Mucosa of rectum (tissue), 2 donors: ENCODE measurements at regions not wholly inside any gene's neighbourhood (a gene's known extent, or its start where the extent isn't known, plus 50 kb on each side); places are given as distances from the start of the nearest gene placed in this dataset.
"Not testable (repeated sequence)": the region's sequence is repeated elsewhere in the genome, so short reads cannot be mapped to it uniquely, and the experiment has no call there.

Source experiments
- H3K27ac ChIP-seq, 2 donors: one replicate each; pipeline ENCODE4 v1.7.0; 2013; ENCODE audit warnings: inconsistent platforms in 2 of 2, low read depth in 2 of 2, low read length in 2 of 2
- H3K27me3 ChIP-seq, 2 donors: one replicate each; pipeline ENCODE4 v1.7.0; 2013; ENCODE audit warnings: low read length in 2 of 2; ENCODE audit not compliant: control insufficient read depth in 2 of 2, insufficient read depth in 2 of 2
- H3K36me3 ChIP-seq, 2 donors: one replicate each; pipeline ENCODE4 v1.7.0; 2013; ENCODE audit warnings: low read length in 2 of 2; ENCODE audit not compliant: control insufficient read depth in 2 of 2, insufficient read depth in 2 of 2
- H3K4me1 ChIP-seq, 2 donors: one replicate each; pipeline ENCODE4 v1.7.0; 2013; ENCODE audit warnings: low read length in 2 of 2, mild to moderate bottlenecking in 1 of 2; ENCODE audit not compliant: control insufficient read depth in 2 of 2, insufficient read depth in 2 of 2
- H3K4me3 ChIP-seq, 2 donors: one replicate each; pipeline ENCODE4 v1.7.0; 2013; ENCODE audit warnings: low read length in 2 of 2
- H3K9ac ChIP-seq, 2 donors: one replicate each; pipeline ENCODE4 v1.7.0; 2013; ENCODE audit warnings: low read length in 2 of 2, low read depth in 1 of 2, mild to moderate bottlenecking in 1 of 2
- H3K9me3 ChIP-seq, 2 donors: one replicate each; pipeline ENCODE4 v1.7.0; 2013; ENCODE audit warnings: low read length in 2 of 2; ENCODE audit not compliant: control insufficient read depth in 2 of 2
- donor health status: healthy.
- donor health status: Normal muscosa, but diverticular disease.

- no peak overlapping the region for H3K9ac ChIP-seq
- no peaks in the 10 kb centered on the region for H3K36me3 ChIP-seq
- no peaks in the 10 kb centered on the region for H3K9me3 ChIP-seq
- peaks cover 0 to 3% of the 10 kb centered on the region in 2 donors for H3K4me1 ChIP-seq
- no peak overlapping the region for H3K27ac ChIP-seq
- no peak overlapping the region for H3K4me3 ChIP-seq
- no peaks in the 10 kb centered on the region for H3K27me3 ChIP-seq
Observed at GRCh38 chr5:157963244-157963643, 104.3 kb upstream of the CLINT1 start.

DNA sequence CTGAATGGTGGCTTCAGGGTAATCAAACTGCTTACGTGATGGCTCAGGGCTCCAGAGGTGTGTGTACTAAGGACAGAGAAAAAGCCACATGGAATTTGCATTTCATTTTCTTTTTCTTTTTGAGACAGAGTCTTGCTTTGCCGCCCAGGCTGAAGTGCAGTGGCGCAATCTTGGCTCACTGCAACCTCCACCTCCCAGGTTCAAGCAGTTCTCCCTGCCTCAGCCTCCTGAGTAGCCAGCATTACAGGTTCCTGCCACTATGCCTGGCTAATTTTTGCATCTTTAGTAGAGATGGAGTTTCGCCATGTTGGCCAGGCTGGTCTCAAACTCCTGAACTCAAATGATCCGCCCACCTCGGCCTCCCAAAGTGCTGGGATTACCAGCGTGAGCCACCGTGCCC is 103.7 kb upstream of the CLINT1 start:
- H3K27me3 ChIP-seq, H3K9ac ChIP-seq, H3K9me3 ChIP-seq, H3K36me3 ChIP-seq, H3K4me3 ChIP-seq, H3K27ac ChIP-seq, H3K4me1 ChIP-seq: not testable (repeated sequence)

DNA sequence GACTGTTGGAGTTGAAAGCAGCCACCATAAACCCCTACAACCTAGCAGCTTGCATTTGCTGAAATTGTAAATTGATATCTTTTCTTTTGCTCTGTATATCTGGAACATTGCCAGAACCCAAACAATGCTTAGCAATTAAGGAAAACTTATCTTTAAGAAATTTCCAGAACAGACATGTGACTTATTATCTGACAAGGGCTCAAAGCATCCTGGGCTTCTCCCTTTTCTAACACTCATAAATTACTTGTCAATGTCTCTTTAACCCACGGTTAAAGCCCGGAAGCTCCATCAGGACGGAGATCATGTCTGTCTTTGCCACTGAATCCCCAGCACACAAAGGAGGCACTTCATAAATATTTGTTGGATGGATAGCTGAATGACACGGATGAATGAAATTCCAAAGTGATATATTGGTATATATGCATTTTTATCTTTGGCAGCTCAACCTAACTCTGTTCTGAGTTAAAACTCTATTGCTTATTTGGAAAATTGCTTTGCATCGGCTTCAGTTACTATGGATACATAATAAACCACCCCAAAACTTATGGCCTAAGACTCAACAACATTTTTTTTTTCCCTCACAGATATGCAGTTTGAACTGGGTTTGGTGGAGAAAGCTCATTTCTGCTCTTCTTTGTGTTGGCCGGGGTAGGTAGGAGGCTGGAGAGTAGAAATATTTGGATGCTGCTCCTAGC is 103.1 kb upstream of the CLINT1 start:
- H3K27ac ChIP-seq = no peak overlapping the region
- H3K4me3 ChIP-seq = no peak overlapping the region
- H3K27me3 ChIP-seq = no peaks in the 10 kb centered on the region
- no peaks in the 10 kb centered on the region for H3K9me3 ChIP-seq
- H3K36me3 ChIP-seq = no peaks in the 10 kb centered on the region
- H3K4me1 ChIP-seq = peaks cover 0 to 3% of the 10 kb centered on the region in 2 donors
- no peak overlapping the region for H3K9ac ChIP-seq

- H3K27me3 ChIP-seq = no peaks in the 10 kb centered on the region
- no peak overlapping the region for H3K4me3 ChIP-seq
- H3K9me3 ChIP-seq = no peaks in the 10 kb centered on the region
- peaks cover 0 to 3% of the 10 kb centered on the region in 2 donors for H3K4me1 ChIP-seq
- no peak overlapping the region for H3K27ac ChIP-seq
- no peak overlapping the region for H3K9ac ChIP-seq
- H3K36me3 ChIP-seq = no peaks in the 10 kb centered on the region
Observed at GRCh38 chr5:157961176-157961575, 102.2 kb upstream of the CLINT1 start.

DNA sequence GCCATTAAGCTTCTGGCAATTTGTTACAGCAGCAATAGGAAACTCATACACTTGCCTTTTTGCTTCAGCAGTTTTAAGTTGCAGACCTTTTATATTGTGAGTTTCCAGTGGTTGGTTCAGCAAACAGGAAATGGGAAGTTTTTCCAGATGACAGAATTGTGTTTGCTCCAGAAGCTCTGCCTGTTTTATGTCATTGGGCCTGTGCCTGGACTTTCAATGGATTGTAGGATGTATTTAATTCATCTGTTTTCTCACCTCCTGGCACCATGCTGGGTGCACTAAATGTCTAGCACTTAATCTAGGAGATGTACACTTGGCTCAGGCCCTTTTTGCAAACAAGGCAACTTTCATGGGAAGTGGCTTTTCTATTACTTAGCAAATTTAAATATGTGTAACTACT is 100.4 kb upstream of the CLINT1 start:
- Histone ChIP-seq H3K27me3 (no peaks in the 10 kb centered on the region), H3K4me1 (peaks cover 0 to 3% of the 10 kb centered on the region in 2 donors), H3K4me3 (no peak overlapping the region), H3K27ac (no peak overlapping the region), H3K9ac (no peak overlapping the region), H3K36me3 (no peaks in the 10 kb centered on the region), H3K9me3 (no peaks in the 10 kb centered on the region)

- H3K9ac ChIP-seq = no peak overlapping the region
- no peaks in the 10 kb centered on the region for H3K27me3 ChIP-seq
- H3K27ac ChIP-seq = no peak overlapping the region
- no peaks in the 10 kb centered on the region for H3K36me3 ChIP-seq
- no peak overlapping the region for H3K4me3 ChIP-seq
- H3K4me1 ChIP-seq = peaks cover 0 to 3% of the 10 kb centered on the region in 2 donors
- H3K9me3 ChIP-seq = no peaks in the 10 kb centered on the region
Observed at GRCh38 chr5:157956271-157956885, 97.4 kb upstream of the CLINT1 start.

- no peaks in the 10 kb centered on the region for H3K9me3 ChIP-seq
- no peak overlapping the region for H3K4me3 ChIP-seq
- no peaks in the 10 kb centered on the region for H3K36me3 ChIP-seq
- no peak overlapping the region for H3K9ac ChIP-seq
- no peak overlapping the region for H3K27ac ChIP-seq
- no peaks in the 10 kb centered on the region for H3K27me3 ChIP-seq
- no peaks in the 10 kb centered on the region for H3K4me1 ChIP-seq
Observed at GRCh38 chr5:157955541-157956172, 96.7 kb upstream of the CLINT1 start.

DNA sequence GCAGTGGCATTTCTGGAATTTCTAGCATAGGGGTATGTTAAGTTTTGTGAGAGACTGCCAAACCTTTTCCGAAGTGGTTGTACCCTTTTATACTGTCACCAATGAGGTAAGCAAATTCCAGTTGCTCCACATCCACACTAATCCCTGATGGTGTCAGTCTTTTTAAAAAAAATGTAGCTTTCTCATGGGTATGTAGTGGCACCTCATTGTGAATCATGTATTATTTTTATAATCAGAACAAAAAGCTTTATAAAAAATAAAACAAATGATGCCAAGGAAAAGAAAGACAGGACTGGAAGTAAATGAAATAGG is 93.4 kb upstream of the CLINT1 start:
- no peaks in the 10 kb centered on the region for H3K9me3 ChIP-seq
- H3K27ac ChIP-seq = no peak overlapping the region
- no peaks in the 10 kb centered on the region for H3K36me3 ChIP-seq
- no peaks in the 10 kb centered on the region for H3K27me3 ChIP-seq
- H3K4me3 ChIP-seq = no peak overlapping the region
- H3K4me1 ChIP-seq = peaks cover 4 to 6% of the 10 kb centered on the region in 2 donors
- no peak overlapping the region for H3K9ac ChIP-seq

- Histone ChIP-seq H3K27ac (no peak overlapping the region), H3K9ac (no peak overlapping the region), H3K4me1 (peaks cover 4 to 6% of the 10 kb centered on the region in 2 donors), H3K36me3 (no peaks in the 10 kb centered on the region), H3K27me3 (no peaks in the 10 kb centered on the region), H3K9me3 (no peaks in the 10 kb centered on the region), H3K4me3 (no peak overlapping the region)
Observed at GRCh38 chr5:157951673-157952373, 92.9 kb upstream of the CLINT1 start.

- peaks cover 4 to 6% of the 10 kb centered on the region in 2 donors for H3K4me1 ChIP-seq
- no peak overlapping the region for H3K4me3 ChIP-seq
Observed at GRCh38 chr5:157949520-157949919, 90.6 kb upstream of the CLINT1 start.

More at GRCh38 chr5:157949520-157949919, 90.6 kb upstream of the CLINT1 start:
- no peak overlapping the region for H3K27ac ChIP-seq
- no peaks in the 10 kb centered on the region for H3K36me3 ChIP-seq
- no peaks in the 10 kb centered on the region for H3K9me3 ChIP-seq
- no peak overlapping the region for H3K9ac ChIP-seq
- no peaks in the 10 kb centered on the region for H3K27me3 ChIP-seq
